CD4-positive, alpha-beta T cell treated with Interleukin-4 for 1 hour (primary cell): ENCODE measurements at regions not wholly inside any gene's neighbourhood (a gene's known extent, or its start where the extent isn't known, plus 50 kb on each side); places are given as distances from the start of the nearest gene placed in this dataset.
"Not testable (repeated sequence)": the region's sequence is repeated elsewhere in the genome, so short reads cannot be mapped to it uniquely, and the experiment has no call there.

Experiments
- DNase-seq, 2 donors: peaks; one replicate each; pipeline ENCODE4 v3.0.0-alpha.2; 2020 to 2022

GRCh38 chr1:105437847-105438246 is 1618.6 kb upstream of the PRMT6 start:
- no peak for DNase-seq

- no peak for DNase-seq
Observed at GRCh38 chr1:105442901-105443300, 1613.6 kb upstream of the PRMT6 start.

- DNase-seq = no peak
Observed at GRCh38 chr1:105459759-105460158, 1596.7 kb upstream of the PRMT6 start.

- DNase-seq = no peak
Observed at GRCh38 chr1:105462308-105462707, 1594.2 kb upstream of the PRMT6 start.

- DNase-seq = no peak
Observed at GRCh38 chr1:105467549-105467948, 1588.9 kb upstream of the PRMT6 start.

- DNase-seq = not testable (repeated sequence)
Observed at GRCh38 chr1:105470541-105470940, 1585.9 kb upstream of the PRMT6 start.

- no peak for DNase-seq
Observed at GRCh38 chr1:105483436-105483835, 1573.0 kb upstream of the PRMT6 start.

- DNase-seq = no peak
Observed at GRCh38 chr1:105485207-105485606, 1571.3 kb upstream of the PRMT6 start.

- DNase-seq = no peak
Observed at GRCh38 chr1:105492921-105493320, 1563.6 kb upstream of the PRMT6 start.

- DNase-seq = no peak
Observed at GRCh38 chr1:105516068-105516467, 1540.4 kb upstream of the PRMT6 start.

- no peak for DNase-seq
Observed at GRCh38 chr1:105533996-105534395, 1522.5 kb upstream of the PRMT6 start.

- DNase-seq = no peak
Observed at GRCh38 chr1:105544475-105544874, 1512.0 kb upstream of the PRMT6 start.

GRCh38 chr1:105556266-105556665 is 1500.2 kb upstream of the PRMT6 start:
- DNase-seq = no peak

GRCh38 chr1:105558023-105558422 is 1498.5 kb upstream of the PRMT6 start:
- DNase-seq = no peak

GRCh38 chr1:105565006-105565405 is 1491.5 kb upstream of the PRMT6 start:
- DNase-seq = no peak

GRCh38 chr1:105585791-105586190 is 1470.7 kb upstream of the PRMT6 start:
- DNase-seq = no peak

- no peak for DNase-seq
Observed at GRCh38 chr1:105591681-105592080, 1464.8 kb upstream of the PRMT6 start.

GRCh38 chr1:105608713-105609112 is 1447.8 kb upstream of the PRMT6 start:
- no peak for DNase-seq

- no peak for DNase-seq
Observed at GRCh38 chr1:105626276-105626987, 1430.0 kb upstream of the PRMT6 start.

- DNase-seq = not testable (repeated sequence)
Observed at GRCh38 chr1:105631153-105631744, 1425.2 kb upstream of the PRMT6 start.

- DNase-seq = no peak
Observed at GRCh38 chr1:105632342-105633196, 1423.9 kb upstream of the PRMT6 start.

- no peak for DNase-seq
Observed at GRCh38 chr1:105636052-105636451, 1420.4 kb upstream of the PRMT6 start.

GRCh38 chr1:105641407-105641806 is 1415.1 kb upstream of the PRMT6 start:
- no peak for DNase-seq

- no peak for DNase-seq
Observed at GRCh38 chr1:105652109-105652508, 1404.4 kb upstream of the PRMT6 start.
